K562 (cell line): ENCODE measurements at regions not wholly inside any gene's neighbourhood (a gene's known extent, or its start where the extent isn't known, plus 50 kb on each side); places are given as distances from the start of the nearest gene placed in this dataset.

Experiments
- ATAC-seq: fragments of 200-7000 bp; cut with Tn5 transposase; 3 replicates; pipeline ENCODE4 v1.9.1; 2020; ENCODE audit warnings: moderate library complexity
- BruUV-seq: library from RNA; stranded (reverse); fragments of 400-500 nt; replicated peaks from 2 replicates; lab custom pipeline; 2021; lab: Mats Ljungman, UMichigan
- CTCF ChIA-PET: fragments of 300-600 bp; formaldehyde crosslinking; extraction: SDS; loops from one replicate; lab custom pipeline; 2021; ENCODE audit warnings: low intra/inter-chr PET ratio; lab: Yijun Ruan, JAX
- POLR2A ChIA-PET: fragments of 300-600, 350-650 bp; sonication (Branson Sonifier 250); formaldehyde crosslinking; extraction: SDS; loops from one replicate; lab custom pipeline; 2021; ENCODE audit warnings: antibody characterized with exemption, inconsistent platforms; lab: Yijun Ruan, JAX
- DNase-seq, 4 experiments: peaks; one replicate each; pipeline versions ENCODE4 v3.0.0 to v3.0.0-alpha.2; 2011 to 2018; ENCODE audit warnings: low spot score in 3 of 4, mixed read lengths in 3 of 4; ENCODE audit errors: extremely low read depth in 1 of 4
- FAIRE-seq: peaks from 2 replicates; lab custom pipeline; 2011; peaks lifted over from hg19 to GRCh38; lab: Jason Lieb, UNC
- H2AFZ ChIP-seq: 2 replicates; pipeline ENCODE4 v1.6.0; 2011; ENCODE audit warnings: low read depth, low read length, control low read depth, inconsistent platforms
- H3K27ac ChIP-seq: fragments of 200-600 bp; 3 replicates; pipeline ENCODE4 v1.8.0; 2011; ENCODE audit warnings: low read depth, mild to moderate bottlenecking, control low read depth, inconsistent platforms, low read length, moderate library complexity, mixed read lengths; ENCODE audit errors: extremely low read depth
- H3K27me3 ChIP-seq, 2 experiments: fragments of 300-600 bp in 1 of 2; 2 replicates in 1 of 2; 3 replicates in 1 of 2; pipeline versions ENCODE4 v1.6.0 to v1.8.0; 2011; ENCODE audit warnings: inconsistent platforms in 2 of 2, low read length in 2 of 2, mild to moderate bottlenecking in 1 of 2, mixed read lengths in 1 of 2, moderate library complexity in 1 of 2; ENCODE audit not compliant: control insufficient read depth in 2 of 2, insufficient read depth in 2 of 2
- H3K36me3 ChIP-seq: fragments of 300-600 bp; 3 replicates; pipeline ENCODE4 v1.8.0; 2011; ENCODE audit warnings: mild to moderate bottlenecking, low read length, inconsistent platforms; ENCODE audit not compliant: control insufficient read depth, insufficient read depth
- H3K4me1 ChIP-seq, 2 experiments: fragments of 200-600 bp in 1 of 2; replicated peaks in 1 of 2; 2 replicates in 1 of 2; 3 replicates in 1 of 2; pipeline versions ENCODE4 v1.5.1 to v1.8.0; 2011; ENCODE audit warnings: inconsistent platforms in 2 of 2, low read length in 2 of 2, mild to moderate bottlenecking in 1 of 2, mixed read lengths in 1 of 2, moderate library complexity in 1 of 2; ENCODE audit not compliant: control insufficient read depth in 2 of 2, insufficient read depth in 2 of 2
- H3K4me2 ChIP-seq: 2 replicates; pipeline ENCODE4 v1.6.1; 2011; ENCODE audit warnings: low read length, control low read depth, inconsistent platforms, mixed read lengths; ENCODE audit not compliant: insufficient read depth
- H3K4me3 ChIP-seq: fragments of 200-600 bp; sonication (generic), shearing (Covaris generic); 2 replicates; pipeline ENCODE4 v1.5.1; 2016; ENCODE audit warnings: control low read depth, inconsistent platforms
- H3K79me2 ChIP-seq: fragments of 200-600 bp; 3 replicates; pipeline ENCODE4 v1.8.0; 2011; ENCODE audit warnings: low read length, inconsistent platforms; ENCODE audit not compliant: control insufficient read depth, insufficient read depth
- H3K9ac ChIP-seq, 2 experiments: 2 replicates each; pipeline versions ENCODE4 v1.6.0 to v1.6.1; 2011; ENCODE audit warnings: low read depth in 2 of 2, low read length in 2 of 2, control low read depth in 1 of 2, inconsistent platforms in 1 of 2, mild to moderate bottlenecking in 1 of 2, mixed read lengths in 1 of 2; ENCODE audit not compliant: insufficient read depth in 1 of 2
- H3K9me1 ChIP-seq: one replicate; pipeline ENCODE4 v1.6.0; 2011; ENCODE audit warnings: inconsistent platforms, mild to moderate bottlenecking, low read length, moderate library complexity; ENCODE audit not compliant: control insufficient read depth, insufficient read depth
- H3K9me3 ChIP-seq: replicated peaks from 2 replicates; pipeline ENCODE4 v1.5.1; 2011; ENCODE audit warnings: low read depth, low read length, inconsistent platforms; ENCODE audit not compliant: control insufficient read depth, insufficient read depth
- H4K20me1 ChIP-seq: replicated peaks from 2 replicates; pipeline ENCODE4 v1.6.1; 2011; ENCODE audit warnings: low read length, inconsistent platforms, mixed read lengths; ENCODE audit not compliant: control insufficient read depth, insufficient read depth
- EHMT2 ChIP-seq: fragments of 450-650 bp; IDR thresholded peaks from 2 replicates; pipeline ENCODE4 v1.6.1; 2018; ENCODE audit warnings: antibody characterized with exemption
- FIP1L1 ChIP-seq: fragments of 200-400 bp; formaldehyde crosslinking; IDR thresholded peaks from 2 replicates; pipeline ENCODE4 v1.6.1; 2018; ENCODE audit warnings: mild to moderate bottlenecking, low read depth, low read length; ENCODE audit not compliant: poor library complexity, severe bottlenecking
- FOXA3 ChIP-seq, 2 experiments: fragments of 450-650 bp in 1 of 2; sonication (generic) in 1 of 2; formaldehyde crosslinking; IDR thresholded peaks in 1 of 2; conservative IDR thresholded peaks in 1 of 2; 2 replicates each; pipeline versions ENCODE4 v1.4.0 to v1.8.0; 2020 to 2022; ENCODE audit warnings: mild to moderate bottlenecking in 2 of 2, missing genetic modification reagents in 1 of 2
- KLF1 ChIP-seq: fragments of 450-650 bp; IDR thresholded peaks from 2 replicates; pipeline ENCODE4 v1.6.1; 2016; ENCODE audit warnings: missing genetic modification characterization, missing compliant biosample characterization
- LCOR ChIP-seq: sonication (generic); formaldehyde crosslinking; IDR thresholded peaks from 2 replicates; pipeline ENCODE4 v1.8.0; 2022; ENCODE audit warnings: mild to moderate bottlenecking, missing genetic modification reagents
- MIER1 ChIP-seq: fragments of 450-650 bp; IDR thresholded peaks from 2 replicates; pipeline ENCODE4 v1.6.1; 2016; ENCODE audit warnings: antibody characterized with exemption, mild to moderate bottlenecking, low read depth
- NCOA6 ChIP-seq: fragments of 450-650 bp; IDR thresholded peaks from 2 replicates; pipeline ENCODE4 v1.6.1; 2017; ENCODE audit warnings: mild to moderate bottlenecking
- PHB2 ChIP-seq: fragments of 450-650 bp; IDR thresholded peaks from 2 replicates; pipeline ENCODE4 v1.6.1; 2017; ENCODE audit warnings: low read depth
- PML ChIP-seq: IDR thresholded peaks from 2 replicates; pipeline ENCODE4 v1.6.1; 2012; ENCODE audit warnings: low read length, inconsistent platforms
- SPI1 ChIP-seq: IDR thresholded peaks from 2 replicates; pipeline ENCODE4 v1.6.1; 2011; ENCODE audit warnings: low read depth, low read length, control low read depth, borderline replicate concordance
- XRCC5 ChIP-seq: fragments of 200-400 bp; formaldehyde crosslinking; IDR thresholded peaks from 2 replicates; pipeline ENCODE4 v1.6.1; 2017; ENCODE audit warnings: low read depth, mild to moderate bottlenecking, low read length
- ZBTB8A ChIP-seq: fragments of 450-650 bp; IDR thresholded peaks from 2 replicates; pipeline ENCODE4 v1.6.1; 2018; ENCODE audit warnings: mild to moderate bottlenecking, moderate library complexity; ENCODE audit not compliant: partially characterized antibody
- WGBS: fragments of 100-300 bp; shearing (Covaris generic); methylation state at CpG from one replicate; pipeline ENCODE4 v1.1.6; 2016; ENCODE audit warnings: low coverage, mixed read lengths; ENCODE audit not compliant: insufficient coverage; ENCODE audit errors: missing lambda C conversion rate; 5-methylcytosine and 5-hydroxymethylcytosine counted together
- in situ Hi-C: fragments of 300-500 bp; cut with MboI; formaldehyde crosslinking; loops from 4 replicates; pipeline ENCODE4 v1.15.0; 2018; ENCODE audit warnings: inconsistent platforms, mixed read lengths
- intact Hi-C: fragments of 100-400 bp; cut with micrococcal nuclease; formaldehyde crosslinking; loops from 2 replicates; pipeline ENCODE4 v1.14.2; 2022
- TF ChIP-seq, protein P1 (sequence below): fragments of 450-650 bp; IDR thresholded peaks from 2 replicates; pipeline ENCODE4 v1.7.0; 2016; ENCODE audit warnings: borderline replicate concordance
- TF ChIP-seq, protein P2 (sequence below), 2 experiments: fragments of 150-350 bp in 1 of 2; IDR thresholded peaks; 2 replicates each; pipeline ENCODE4 v1.6.1; 2012 to 2016; ENCODE audit warnings: low read depth in 2 of 2, low read length in 2 of 2, mild to moderate bottlenecking in 1 of 2, moderate library complexity in 1 of 2
- TF ChIP-seq, protein P3 (sequence below): fragments of 250-450 bp; sonication (Bioruptor Pico); IDR thresholded peaks from 2 replicates; pipeline ENCODE4 v1.4.0; 2020; ENCODE audit warnings: mild to moderate bottlenecking, moderate library complexity

DNA sequence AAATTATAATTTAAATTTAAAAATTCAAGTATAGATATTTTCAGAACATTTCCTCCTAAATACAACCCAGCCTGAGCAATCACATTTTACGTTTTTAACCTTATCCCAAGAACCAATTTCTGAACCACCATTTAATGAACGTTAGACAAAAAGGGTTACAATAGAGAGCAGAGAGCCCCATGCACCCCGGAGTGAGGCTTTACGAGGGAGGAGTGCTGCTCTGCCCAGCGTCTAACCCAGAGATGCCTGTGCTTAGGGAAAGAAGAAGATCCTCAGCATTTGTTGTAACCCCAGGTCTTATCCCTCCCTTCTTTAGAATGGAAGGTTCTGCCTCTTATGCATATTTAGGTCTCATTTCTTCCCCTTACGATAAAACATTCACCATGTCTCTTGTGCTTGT, 169.1 kb downstream of the ICE1 start:
- POLR2A ChIA-PET = no interaction called here
- Histone ChIP-seq H3K36me3 (no peaks in the 10 kb centered on the region), H3K9me1 (no peaks in the 10 kb centered on the region), H3K9me3 (no peaks in the 10 kb centered on the region), H3K27me3 (peaks cover 0 to 24% of the 10 kb centered on the region in 2 experiments; a peak in 2 of 5 replicates), H3K4me1 (no peaks in the 10 kb centered on the region; a peak in 1 of 5 replicates), H3K27ac (no peak overlapping the region), H3K4me3 (no peak overlapping the region), H3K79me2 (no peaks in the 10 kb centered on the region), H2AFZ (no peak overlapping the region), H4K20me1 (no peaks in the 10 kb centered on the region), H3K9ac (no peak overlapping the region), H3K4me2 (no peak overlapping the region)
- intact Hi-C loops (no loop called here), in situ Hi-C loops (no loop called here)
- CTCF ChIA-PET = no interaction called here
- BruUV-seq = no TSS peak
- FAIRE-seq (no peak), DNase-seq (no peak), ATAC-seq (no peak)
- 4% methylated on average over 6 of the region's 6 CpGs for WGBS
- TF ChIP-seq EHMT2 (no peak), FIP1L1 (no peak), LCOR (no peak), XRCC5 (no peak), MIER1 (no peak), NCOA6 (no peak), PHB2 (no peak), SPI1 (no peak), FOXA3 (CRISPR knock-in tag; conservative IDR thresholded peaks at IDR 0.05 in 1 of 2, IDR thresholded peaks at IDR 0.05 in 1 of 2) (no peak), KLF1 (tag) (no peak), PML (no peak), ZBTB8A (no peak)
- TF ChIP-seq, protein P1, sequence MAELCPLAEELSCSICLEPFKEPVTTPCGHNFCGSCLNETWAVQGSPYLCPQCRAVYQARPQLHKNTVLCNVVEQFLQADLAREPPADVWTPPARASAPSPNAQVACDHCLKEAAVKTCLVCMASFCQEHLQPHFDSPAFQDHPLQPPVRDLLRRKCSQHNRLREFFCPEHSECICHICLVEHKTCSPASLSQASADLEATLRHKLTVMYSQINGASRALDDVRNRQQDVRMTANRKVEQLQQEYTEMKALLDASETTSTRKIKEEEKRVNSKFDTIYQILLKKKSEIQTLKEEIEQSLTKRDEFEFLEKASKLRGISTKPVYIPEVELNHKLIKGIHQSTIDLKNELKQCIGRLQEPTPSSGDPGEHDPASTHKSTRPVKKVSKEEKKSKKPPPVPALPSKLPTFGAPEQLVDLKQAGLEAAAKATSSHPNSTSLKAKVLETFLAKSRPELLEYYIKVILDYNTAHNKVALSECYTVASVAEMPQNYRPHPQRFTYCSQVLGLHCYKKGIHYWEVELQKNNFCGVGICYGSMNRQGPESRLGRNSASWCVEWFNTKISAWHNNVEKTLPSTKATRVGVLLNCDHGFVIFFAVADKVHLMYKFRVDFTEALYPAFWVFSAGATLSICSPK = no peak
- TF ChIP-seq, protein P2, sequence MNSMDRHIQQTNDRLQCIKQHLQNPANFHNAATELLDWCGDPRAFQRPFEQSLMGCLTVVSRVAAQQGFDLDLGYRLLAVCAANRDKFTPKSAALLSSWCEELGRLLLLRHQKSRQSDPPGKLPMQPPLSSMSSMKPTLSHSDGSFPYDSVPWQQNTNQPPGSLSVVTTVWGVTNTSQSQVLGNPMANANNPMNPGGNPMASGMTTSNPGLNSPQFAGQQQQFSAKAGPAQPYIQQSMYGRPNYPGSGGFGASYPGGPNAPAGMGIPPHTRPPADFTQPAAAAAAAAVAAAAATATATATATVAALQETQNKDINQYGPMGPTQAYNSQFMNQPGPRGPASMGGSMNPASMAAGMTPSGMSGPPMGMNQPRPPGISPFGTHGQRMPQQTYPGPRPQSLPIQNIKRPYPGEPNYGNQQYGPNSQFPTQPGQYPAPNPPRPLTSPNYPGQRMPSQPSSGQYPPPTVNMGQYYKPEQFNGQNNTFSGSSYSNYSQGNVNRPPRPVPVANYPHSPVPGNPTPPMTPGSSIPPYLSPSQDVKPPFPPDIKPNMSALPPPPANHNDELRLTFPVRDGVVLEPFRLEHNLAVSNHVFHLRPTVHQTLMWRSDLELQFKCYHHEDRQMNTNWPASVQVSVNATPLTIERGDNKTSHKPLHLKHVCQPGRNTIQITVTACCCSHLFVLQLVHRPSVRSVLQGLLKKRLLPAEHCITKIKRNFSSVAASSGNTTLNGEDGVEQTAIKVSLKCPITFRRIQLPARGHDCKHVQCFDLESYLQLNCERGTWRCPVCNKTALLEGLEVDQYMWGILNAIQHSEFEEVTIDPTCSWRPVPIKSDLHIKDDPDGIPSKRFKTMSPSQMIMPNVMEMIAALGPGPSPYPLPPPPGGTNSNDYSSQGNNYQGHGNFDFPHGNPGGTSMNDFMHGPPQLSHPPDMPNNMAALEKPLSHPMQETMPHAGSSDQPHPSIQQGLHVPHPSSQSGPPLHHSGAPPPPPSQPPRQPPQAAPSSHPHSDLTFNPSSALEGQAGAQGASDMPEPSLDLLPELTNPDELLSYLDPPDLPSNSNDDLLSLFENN (IDR thresholded peaks at IDR 0.05; ENCODE audit: low read depth in 2 of 2, low read length in 2 of 2) = no peak
- TF ChIP-seq, protein P3, sequence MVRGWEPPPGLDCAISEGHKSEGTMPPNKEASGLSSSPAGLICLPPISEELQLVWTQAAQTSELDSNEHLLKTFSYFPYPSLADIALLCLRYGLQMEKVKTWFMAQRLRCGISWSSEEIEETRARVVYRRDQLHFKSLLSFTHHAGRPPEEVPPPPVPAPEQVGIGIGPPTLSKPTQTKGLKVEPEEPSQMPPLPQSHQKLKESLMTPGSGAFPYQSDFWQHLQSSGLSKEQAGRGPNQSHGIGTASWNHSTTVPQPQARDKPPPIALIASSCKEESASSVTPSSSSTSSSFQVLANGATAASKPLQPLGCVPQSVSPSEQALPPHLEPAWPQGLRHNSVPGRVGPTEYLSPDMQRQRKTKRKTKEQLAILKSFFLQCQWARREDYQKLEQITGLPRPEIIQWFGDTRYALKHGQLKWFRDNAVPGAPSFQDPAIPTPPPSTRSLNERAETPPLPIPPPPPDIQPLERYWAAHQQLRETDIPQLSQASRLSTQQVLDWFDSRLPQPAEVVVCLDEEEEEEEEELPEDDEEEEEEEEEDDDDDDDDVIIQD (CRISPR knock-in tag) = no peak
